ENCODE measurements at regions not wholly inside any gene's neighbourhood (a gene's known extent, or its start where the extent isn't known, plus 50 kb on each side); places are given as distances from the start of the nearest gene placed in this dataset.

- H3K4me1 ChIP-seq (ENCODE audit: control insufficient read depth in 1 of 2, extremely low read depth in 1 of 2, insufficient read depth in 2 of 2, low read length in 2 of 2): no peaks in the 10 kb centered on the region
- H3K9me3 Mint-ChIP-seq: peaks cover 0 to 4% (median 0%) of the 10 kb centered on the region in 3 donors
- no peak overlapping the region for H3K27ac Mint-ChIP-seq
- H3K36me3 ChIP-seq (ENCODE audit: control insufficient read depth in 2 of 2, extremely low read depth in 1 of 2, insufficient read depth in 1 of 2, low read length in 1 of 2): no peaks in the 10 kb centered on the region
- POLR2A ChIA-PET: no interaction called here
- peaks cover 2 to 5% of the 10 kb centered on the region in 2 donors for H3K27me3 Mint-ChIP-seq
- WGBS (ENCODE audit: insufficient coverage): 100% methylated on average over 1 of the region's 2 CpGs
- no peak overlapping the region for H3K4me3 ChIP-seq (ENCODE audit: control insufficient read depth in 1 of 2, extremely low read depth in 1 of 2, low read length in 1 of 2)
- no peak for ATAC-seq (replicated peaks in 1 of 4)
- no peaks in the 10 kb centered on the region for H3K4me1 Mint-ChIP-seq
- H3K27me3 ChIP-seq (replicated peaks in 1 of 2; ENCODE audit: control insufficient read depth in 2 of 2, extremely low read depth in 1 of 2, insufficient read depth in 2 of 2, low read length in 1 of 2): peaks cover 0 to 10% of the 10 kb centered on the region in 2 experiments
- CTCF ChIA-PET: no interaction called here
- H3K9me3 ChIP-seq: no peaks in the 10 kb centered on the region
- no peak overlapping the region for H3K4me3 Mint-ChIP-seq
- no peak for DNase-seq
- H3K27ac ChIP-seq (ENCODE audit: low read length): no peak overlapping the region
- H3K36me3 Mint-ChIP-seq: no peaks in the 10 kb centered on the region
Measured at GRCh38 chr9:107547303-107547702, 57.7 kb upstream of the KLF4 start.

- Mint-ChIP-seq H3K27ac (no peak overlapping the region), H3K9me3 (peaks cover 0 to 4% (median 0%) of the 10 kb centered on the region in 3 donors), H3K27me3 (peaks cover 2 to 5% of the 10 kb centered on the region in 2 donors), H3K36me3 (no peaks in the 10 kb centered on the region), H3K4me1 (no peaks in the 10 kb centered on the region), H3K4me3 (no peak overlapping the region)
- no peaks in the 10 kb centered on the region for H3K36me3 ChIP-seq (ENCODE audit: control insufficient read depth in 2 of 2, extremely low read depth in 1 of 2, insufficient read depth in 1 of 2, low read length in 1 of 2)
- H3K4me1 ChIP-seq (ENCODE audit: control insufficient read depth in 1 of 2, extremely low read depth in 1 of 2, insufficient read depth in 2 of 2, low read length in 2 of 2): no peaks in the 10 kb centered on the region
- no peaks in the 10 kb centered on the region for H3K9me3 ChIP-seq
- CTCF ChIA-PET: no interaction called here
- peaks cover 0 to 10% of the 10 kb centered on the region in 2 experiments for H3K27me3 ChIP-seq (replicated peaks in 1 of 2; ENCODE audit: control insufficient read depth in 2 of 2, extremely low read depth in 1 of 2, insufficient read depth in 2 of 2, low read length in 1 of 2)
- no peak overlapping the region for H3K27ac ChIP-seq (ENCODE audit: low read length)
- H3K4me3 ChIP-seq (ENCODE audit: control insufficient read depth in 1 of 2, extremely low read depth in 1 of 2, low read length in 1 of 2): no peak overlapping the region
- DNase-seq: no peak
- POLR2A ChIA-PET: no interaction called here
- no peak for ATAC-seq (replicated peaks in 1 of 4)
Measured at GRCh38 chr9:107546859-107547258, 57.3 kb upstream of the KLF4 start.

- H3K36me3 ChIP-seq (ENCODE audit: control insufficient read depth in 2 of 2, extremely low read depth in 1 of 2, insufficient read depth in 1 of 2, low read length in 1 of 2): no peaks in the 10 kb centered on the region
- no peak overlapping the region for H3K4me3 ChIP-seq (ENCODE audit: control insufficient read depth in 1 of 2, extremely low read depth in 1 of 2, low read length in 1 of 2)
- WGBS (ENCODE audit: insufficient coverage): no CpG with 5 or more reads among the region's 3 CpGs
- ChIA-PET POLR2A (no interaction called here), CTCF (no interaction called here)
- no peak for DNase-seq
- no peak for ATAC-seq (replicated peaks in 1 of 4)
- H3K9me3 ChIP-seq: no peaks in the 10 kb centered on the region
- no peak overlapping the region for H3K27ac ChIP-seq (ENCODE audit: low read length)
- H3K27ac Mint-ChIP-seq: no peak overlapping the region
- H3K36me3 Mint-ChIP-seq: no peaks in the 10 kb centered on the region
- H3K27me3 ChIP-seq (replicated peaks in 1 of 2; ENCODE audit: control insufficient read depth in 2 of 2, extremely low read depth in 1 of 2, insufficient read depth in 2 of 2, low read length in 1 of 2): peaks cover 0 to 10% of the 10 kb centered on the region in 2 experiments
- H3K4me3 Mint-ChIP-seq: no peak overlapping the region
- H3K9me3 Mint-ChIP-seq: peaks cover 0 to 4% (median 0%) of the 10 kb centered on the region in 3 donors
- no peaks in the 10 kb centered on the region for H3K4me1 Mint-ChIP-seq
- peaks cover 2 to 5% of the 10 kb centered on the region in 2 donors for H3K27me3 Mint-ChIP-seq
- no peaks in the 10 kb centered on the region for H3K4me1 ChIP-seq (ENCODE audit: control insufficient read depth in 1 of 2, extremely low read depth in 1 of 2, insufficient read depth in 2 of 2, low read length in 2 of 2)
Measured at GRCh38 chr9:107545036-107545435, 55.5 kb upstream of the KLF4 start.

GRCh38 chr9:107542411-107543157 lies 53.0 kb upstream of the KLF4 start:
- Histone ChIP-seq H3K27me3 (replicated peaks in 1 of 2; ENCODE audit: control insufficient read depth in 2 of 2, extremely low read depth in 1 of 2, insufficient read depth in 2 of 2, low read length in 1 of 2) (peaks cover 0 to under 1% of the 10 kb centered on the region in 2 experiments), H3K36me3 (ENCODE audit: control insufficient read depth in 2 of 2, extremely low read depth in 1 of 2, insufficient read depth in 1 of 2, low read length in 1 of 2) (no peaks in the 10 kb centered on the region), H3K9me3 (no peaks in the 10 kb centered on the region), H3K4me3 (ENCODE audit: control insufficient read depth in 1 of 2, extremely low read depth in 1 of 2, low read length in 1 of 2) (no peak overlapping the region), H3K27ac (ENCODE audit: low read length) (no peak overlapping the region), H3K4me1 (ENCODE audit: control insufficient read depth in 1 of 2, extremely low read depth in 1 of 2, insufficient read depth in 2 of 2, low read length in 2 of 2) (no peaks in the 10 kb centered on the region)
- WGBS (ENCODE audit: insufficient coverage): no CpG with 5 or more reads among the region's 4 CpGs
- no peak overlapping the region for H3K27ac Mint-ChIP-seq
- H3K36me3 Mint-ChIP-seq: no peaks in the 10 kb centered on the region
- no peaks in the 10 kb centered on the region for H3K4me1 Mint-ChIP-seq
- no peak overlapping the region for H3K4me3 Mint-ChIP-seq
- DNase-seq (no peak), ATAC-seq (replicated peaks in 1 of 4) (no peak)
- ChIA-PET POLR2A (no interaction called here), CTCF (interaction anchor here in 1 of 2 donors (0.6 kb wide), 1 partner anchor 1924 kb away, joined by 3 read pairs; no protein-coding TSS in a partner anchor)
- H3K9me3 Mint-ChIP-seq: peaks cover 0 to 7% (median 0%) of the 10 kb centered on the region in 3 donors
- peaks cover 0 to 1% of the 10 kb centered on the region in 2 donors for H3K27me3 Mint-ChIP-seq

GRCh38 chr9:107541523-107541922 lies 52.0 kb upstream of the KLF4 start:
- no peak for DNase-seq
- ATAC-seq (replicated peaks in 1 of 4): no peak
- Mint-ChIP-seq H3K4me3 (no peak overlapping the region), H3K36me3 (no peaks in the 10 kb centered on the region), H3K9me3 (peaks cover 0 to 8% (median 0%) of the 10 kb centered on the region in 3 donors), H3K27ac (no peak overlapping the region), H3K4me1 (no peaks in the 10 kb centered on the region), H3K27me3 (no peaks in the 10 kb centered on the region)
- H3K4me1 ChIP-seq (ENCODE audit: control insufficient read depth in 1 of 2, extremely low read depth in 1 of 2, insufficient read depth in 2 of 2, low read length in 2 of 2): no peaks in the 10 kb centered on the region
- H3K27ac ChIP-seq (ENCODE audit: low read length): no peak overlapping the region
- no peak overlapping the region for H3K4me3 ChIP-seq (ENCODE audit: control insufficient read depth in 1 of 2, extremely low read depth in 1 of 2, low read length in 1 of 2)
- ChIA-PET POLR2A (interaction anchor here in 1 of 2 donors (0.6 kb wide), 1 partner anchor 9 kb away, joined by 5 read pairs; no protein-coding TSS in a partner anchor), CTCF (interaction anchor here in 1 of 2 donors (0.6 kb wide), 1 partner anchor 719 kb away, joined by 3 read pairs; no protein-coding TSS in a partner anchor)
- H3K27me3 ChIP-seq (replicated peaks in 1 of 2; ENCODE audit: control insufficient read depth in 2 of 2, extremely low read depth in 1 of 2, insufficient read depth in 2 of 2, low read length in 1 of 2): no peaks in the 10 kb centered on the region
- no peaks in the 10 kb centered on the region for H3K9me3 ChIP-seq
- no peaks in the 10 kb centered on the region for H3K36me3 ChIP-seq (ENCODE audit: control insufficient read depth in 2 of 2, extremely low read depth in 1 of 2, insufficient read depth in 1 of 2, low read length in 1 of 2)
- WGBS (ENCODE audit: insufficient coverage): 94% methylated on average over 2 of the region's 2 CpGs

GRCh38 chr9:107540164-107540561 lies 50.6 kb upstream of the KLF4 start:
- no peaks in the 10 kb centered on the region for H3K27me3 ChIP-seq (replicated peaks in 1 of 2; ENCODE audit: control insufficient read depth in 2 of 2, extremely low read depth in 1 of 2, insufficient read depth in 2 of 2, low read length in 1 of 2)
- H3K36me3 ChIP-seq (ENCODE audit: control insufficient read depth in 2 of 2, extremely low read depth in 1 of 2, insufficient read depth in 1 of 2, low read length in 1 of 2): no peaks in the 10 kb centered on the region
- no peaks in the 10 kb centered on the region for H3K4me1 ChIP-seq (ENCODE audit: control insufficient read depth in 1 of 2, extremely low read depth in 1 of 2, insufficient read depth in 2 of 2, low read length in 2 of 2)
- Mint-ChIP-seq H3K27me3 (no peaks in the 10 kb centered on the region), H3K4me3 (no peak overlapping the region), H3K9me3 (peaks cover 0 to 4% (median 0%) of the 10 kb centered on the region in 3 donors), H3K4me1 (no peaks in the 10 kb centered on the region), H3K27ac (no peak overlapping the region), H3K36me3 (no peaks in the 10 kb centered on the region)
- no peak for ATAC-seq (replicated peaks in 1 of 4)
- ChIA-PET CTCF (no interaction called here), POLR2A (no interaction called here)
- H3K9me3 ChIP-seq: no peaks in the 10 kb centered on the region
- WGBS (ENCODE audit: insufficient coverage): no CpG with 5 or more reads among the region's 1 CpG
- no peak for DNase-seq
- no peak overlapping the region for H3K4me3 ChIP-seq (ENCODE audit: control insufficient read depth in 1 of 2, extremely low read depth in 1 of 2, low read length in 1 of 2)
- H3K27ac ChIP-seq (ENCODE audit: low read length): no peak overlapping the region
